Left ventricle myocardium superior (tissue), 1 donor: ENCODE measurements at regions not wholly inside any gene's neighbourhood (a gene's known extent, or its start where the extent isn't known, plus 50 kb on each side); places are given as distances from the start of the nearest gene placed in this dataset.

Experiments
- ATAC-seq: fragments of 200-7000 bp; cut with Tn5 transposase; one replicate; pipeline ENCODE4 v1.9.1; 2020; ENCODE audit warnings: mild to moderate bottlenecking, moderate library complexity
- DNase-seq: peaks from one replicate; pipeline ENCODE4 v3.0.0-alpha.2; 2020
- intact Hi-C: fragments of 100-400 bp; cut with micrococcal nuclease; formaldehyde crosslinking; loops from one replicate; pipeline ENCODE4 v1.11.0; 2022
- donor health status: DM: no; HTN: yes; CAD: no; lungs with severe emphysema.

GRCh38 chr2:118671701-118672454 is 175.6 kb downstream of the EN1 start:
- DNase-seq (no peak), ATAC-seq (no peak)
- intact Hi-C loops: no loop called here

GRCh38 chr2:118670838-118671237 is 176.6 kb downstream of the EN1 start:
- intact Hi-C loops: no loop called here
- peak; percentile 34 for ATAC-seq

DNA sequence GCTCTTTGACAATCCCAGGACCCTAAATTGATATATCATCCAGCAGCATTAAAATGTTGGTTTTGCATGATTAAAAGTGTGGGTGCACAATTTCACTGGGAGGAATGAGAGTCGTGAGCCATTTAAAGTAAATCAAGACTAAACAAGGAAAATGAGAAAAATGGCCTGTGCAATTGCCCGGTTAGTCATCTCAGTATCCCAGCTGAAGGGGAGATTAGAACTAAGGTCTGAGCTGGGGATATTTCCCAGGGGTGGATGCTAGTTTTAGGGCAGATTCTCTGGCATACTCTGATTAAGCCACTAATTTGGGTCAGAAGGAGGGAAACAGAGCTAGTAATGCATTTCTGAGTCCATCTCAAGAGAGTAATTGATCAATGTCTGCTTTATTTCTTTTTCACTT is 177.2 kb downstream of the EN1 start:
- ATAC-seq: no peak
- DNase-seq: no peak
- intact Hi-C loops: no loop called here

More at GRCh38 chr2:118670838-118671237, 176.6 kb downstream of the EN1 start:
- peak; percentile 34 for DNase-seq

DNA sequence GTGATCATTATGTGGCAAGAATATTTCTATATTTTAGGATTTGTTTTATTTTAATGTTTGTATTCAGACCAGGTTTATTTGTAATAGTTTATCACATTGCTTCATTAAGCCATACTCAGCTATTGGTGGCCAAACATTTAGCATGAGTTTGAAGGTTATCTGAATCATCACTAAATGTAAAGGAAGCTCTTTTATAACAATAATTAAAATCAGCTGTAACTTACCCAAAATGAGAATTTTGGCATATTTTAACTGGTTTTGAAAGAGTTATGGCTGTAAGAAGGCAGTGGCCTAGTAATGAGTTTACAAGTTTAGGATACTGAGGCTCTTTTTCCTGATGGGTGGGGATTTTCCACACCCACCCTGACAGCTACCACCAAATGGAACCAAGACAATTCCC is 177.8 kb downstream of the EN1 start:
- ATAC-seq: no peak
- DNase-seq: no peak
- intact Hi-C loops: no loop called here

DNA sequence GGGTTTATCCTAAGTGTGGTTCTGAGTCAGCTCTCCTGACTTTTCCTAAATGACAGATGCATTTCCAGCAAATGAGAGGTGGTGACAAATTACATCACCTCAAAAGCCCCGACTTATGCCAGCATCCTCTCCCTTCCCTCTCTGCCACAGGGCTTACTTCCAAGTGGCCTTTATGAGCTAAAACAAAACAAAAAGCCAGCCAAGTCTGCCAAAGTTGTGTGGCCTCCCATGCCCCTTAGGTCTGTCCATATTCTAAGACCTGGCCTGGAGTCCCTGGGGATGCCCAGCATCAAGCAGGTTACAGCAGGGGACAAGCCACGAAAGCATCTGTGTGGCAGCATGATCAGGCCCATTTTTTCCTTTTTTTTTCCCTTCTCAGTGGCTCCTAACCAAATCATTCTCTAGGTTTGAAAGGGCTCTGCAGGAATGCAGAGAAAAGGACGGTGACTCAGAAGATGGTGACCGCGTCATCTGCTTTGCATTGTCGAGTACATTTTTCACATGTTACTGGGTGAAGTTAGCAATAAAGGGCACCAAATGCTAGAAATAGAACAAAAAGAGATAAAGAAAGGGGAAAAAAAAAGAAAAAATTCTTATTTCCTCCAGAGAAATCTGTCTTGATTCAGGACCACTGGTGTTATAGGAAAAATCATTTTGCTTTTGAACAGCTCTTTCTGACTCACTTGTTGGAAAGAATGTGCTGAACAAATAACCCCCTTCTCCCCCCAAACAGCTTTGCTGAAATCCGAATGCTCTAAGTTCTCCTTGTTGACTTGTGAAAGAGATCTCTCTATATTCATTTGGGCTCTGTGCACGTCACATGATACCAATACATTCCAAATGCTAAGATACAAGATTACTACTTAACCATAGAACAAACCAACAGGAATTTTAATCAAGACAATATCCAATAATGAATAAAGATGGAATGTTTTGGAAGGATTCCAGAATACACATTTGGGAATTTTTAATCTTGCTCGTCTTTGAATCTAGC is 178.7 kb downstream of the EN1 start:
- no peak for ATAC-seq
- intact Hi-C loops: no loop called here
- DNase-seq: no peak

DNA sequence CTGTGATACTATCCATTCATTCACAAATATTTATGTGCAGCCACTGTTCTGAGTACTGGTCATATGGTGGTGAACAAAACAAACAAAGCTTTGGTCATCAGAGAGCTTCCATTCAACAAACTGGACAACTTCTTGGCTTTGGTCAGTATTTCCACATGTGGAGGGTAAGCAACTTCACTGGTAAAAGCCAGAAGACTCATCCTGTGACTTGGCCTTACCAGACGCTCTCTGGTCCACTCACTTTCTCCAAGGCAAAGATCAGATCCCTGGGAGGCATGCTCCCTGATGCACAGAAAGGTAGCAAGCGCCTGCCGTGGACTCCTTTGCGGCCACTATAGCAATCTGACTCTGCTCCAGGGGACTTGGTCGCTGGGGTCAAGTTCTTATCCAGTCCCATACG is 179.5 kb downstream of the EN1 start:
- no peak for ATAC-seq
- intact Hi-C loops: no loop called here
- no peak for DNase-seq

- DNase-seq (no peak), ATAC-seq (no peak)
- intact Hi-C loops: no loop called here
These were observed 180.1 kb downstream of the EN1 start for GRCh38 chr2:118667348-118667747.

GRCh38 chr2:118665784-118666529 is 181.5 kb downstream of the EN1 start:
- ATAC-seq: no peak
- intact Hi-C loops: no loop called here
- DNase-seq: no peak

- intact Hi-C loops: no loop called here
- DNase-seq (no peak), ATAC-seq (no peak)
These were observed 186.3 kb downstream of the EN1 start for GRCh38 chr2:118661179-118661578.

DNA sequence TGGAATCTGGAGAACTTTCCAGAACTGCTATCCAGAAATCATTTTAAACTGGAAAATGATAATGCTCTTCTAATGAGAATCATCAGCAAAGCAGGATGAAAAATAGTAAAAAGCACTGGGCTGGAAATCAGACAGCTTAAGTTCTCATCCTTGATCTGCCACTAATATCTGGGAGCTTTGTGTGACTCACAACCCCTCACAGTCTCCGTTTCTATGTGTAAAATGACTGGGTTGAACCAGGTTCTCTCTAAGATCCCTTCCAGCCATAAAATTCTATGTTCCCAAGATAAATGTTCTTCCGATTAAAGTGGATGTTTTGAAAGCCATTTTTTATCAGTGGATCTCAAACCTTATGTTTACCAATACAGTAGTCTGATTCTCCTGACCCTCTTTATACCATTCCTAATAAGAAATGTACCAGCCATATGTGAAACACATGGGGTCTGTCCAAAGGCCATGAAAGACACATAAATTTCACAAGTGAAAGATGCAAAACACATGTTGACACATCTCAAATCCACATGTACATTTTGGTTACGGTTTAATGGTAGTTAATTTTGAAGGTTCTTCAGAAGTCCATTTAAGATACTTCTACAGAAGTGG is 188.8 kb downstream of the EN1 start:
- DNase-seq (no peak), ATAC-seq (no peak)
- intact Hi-C loops: no loop called here

DNA sequence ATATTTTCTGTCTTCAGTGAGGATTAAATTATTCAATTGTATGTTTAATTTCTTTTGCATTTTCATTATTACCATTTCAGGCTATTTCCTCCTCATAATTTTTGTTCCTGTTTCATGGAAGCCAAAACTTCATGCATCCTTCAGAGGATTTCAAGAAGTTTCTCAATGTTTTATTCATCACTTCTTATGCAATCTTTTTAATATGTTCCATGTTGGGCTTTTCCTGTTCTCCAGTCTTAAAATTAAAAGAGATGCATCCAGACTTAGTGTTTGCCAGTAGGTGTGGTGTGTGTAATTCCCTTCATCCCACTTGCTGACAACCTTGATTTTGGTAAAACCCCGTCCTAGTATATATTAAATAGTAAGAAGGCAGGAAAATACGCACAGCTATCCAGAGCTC is 190.0 kb downstream of the EN1 start:
- ATAC-seq (no peak), DNase-seq (no peak)
- intact Hi-C loops: no loop called here

DNA sequence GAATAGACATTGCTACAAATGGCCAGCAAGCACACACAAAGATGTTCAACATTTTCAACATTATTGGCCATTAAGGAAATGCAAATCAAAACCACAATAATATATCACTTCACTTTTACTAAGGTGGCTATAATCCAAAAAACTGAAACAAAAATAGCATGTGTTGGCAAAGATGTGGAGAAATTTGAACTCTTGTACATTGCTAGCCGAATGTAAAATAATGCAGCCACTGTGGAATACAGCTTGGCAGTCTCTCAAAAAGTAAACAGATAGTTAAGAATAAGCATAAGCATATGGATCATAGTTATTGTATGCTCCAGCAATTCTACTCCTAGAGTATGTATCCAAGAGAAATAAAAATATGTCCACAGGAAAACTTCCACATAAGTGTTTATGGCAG is 192.5 kb downstream of the EN1 start:
- no peak for ATAC-seq
- intact Hi-C loops: no loop called here
- DNase-seq: no peak

GRCh38 chr2:118650327-118650726 is 197.1 kb downstream of the EN1 start:
- no peak for ATAC-seq
- intact Hi-C loops: no loop called here
- DNase-seq: no peak

DNA sequence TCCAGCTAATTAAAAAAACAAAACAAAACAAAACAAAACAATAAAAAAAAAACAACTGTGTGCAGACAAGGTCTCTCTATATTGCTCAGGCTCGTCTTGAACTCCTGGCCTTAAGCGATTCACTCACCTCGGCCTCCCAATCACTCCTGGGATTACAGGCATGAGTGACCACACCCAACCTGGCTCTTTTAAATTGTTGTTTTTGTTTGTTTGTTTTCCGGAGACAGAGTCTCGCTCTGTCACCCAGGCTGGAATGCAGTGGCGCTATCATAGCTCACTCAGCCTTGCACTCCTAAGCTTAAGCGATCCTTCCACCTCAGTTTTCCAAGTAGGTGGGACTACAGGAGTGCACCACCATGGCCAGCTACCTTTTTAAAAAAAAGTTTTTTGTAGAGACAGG is 201.6 kb downstream of the EN1 start:
- DNase-seq (no peak), ATAC-seq (no peak)
- intact Hi-C loops: no loop called here

DNA sequence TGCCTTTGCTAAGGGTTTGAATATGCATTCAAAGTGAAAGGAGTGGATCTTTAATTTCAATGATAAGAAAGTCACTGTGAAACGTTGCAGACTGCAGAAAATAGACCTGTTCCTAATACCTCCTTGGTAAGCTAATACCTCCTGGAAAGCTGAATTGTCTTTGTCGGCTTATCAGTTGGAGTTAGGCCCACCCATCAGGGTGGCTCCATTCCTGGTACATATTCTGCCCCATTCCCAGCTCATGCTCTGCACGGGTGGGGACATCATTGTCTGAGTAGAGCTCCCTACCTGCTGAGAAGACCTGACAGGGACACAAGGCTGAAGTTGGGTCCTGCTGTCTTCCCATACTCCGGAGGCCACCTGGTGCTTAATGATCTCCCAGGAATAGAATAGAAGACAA is 203.3 kb downstream of the EN1 start:
- intact Hi-C loops: no loop called here

DNA sequence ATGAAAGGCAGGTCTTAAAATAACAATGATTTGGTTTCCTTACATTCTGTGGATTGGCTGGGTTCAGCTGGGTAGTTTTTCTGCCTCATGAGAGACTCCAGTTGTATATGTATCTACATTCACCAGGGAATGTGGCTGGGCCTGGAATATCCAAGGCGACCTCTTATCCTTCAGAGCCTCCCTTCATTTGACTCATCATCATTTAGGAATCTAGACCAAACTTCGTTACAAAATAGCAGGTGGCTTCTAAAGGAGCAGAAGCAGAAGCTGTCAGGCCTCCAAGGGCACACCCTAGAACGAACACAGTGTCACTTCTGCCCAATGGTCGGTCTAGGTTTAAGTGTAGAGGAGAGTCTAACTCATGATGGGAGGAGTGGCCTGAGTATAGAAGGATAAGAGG is 204.2 kb downstream of the EN1 start:
- no peak for ATAC-seq
- no peak for DNase-seq
- intact Hi-C loops: no loop called here

More for the DNA sequence above, 203.3 kb downstream of the EN1 start:
- ATAC-seq (no peak), DNase-seq (no peak)

DNA sequence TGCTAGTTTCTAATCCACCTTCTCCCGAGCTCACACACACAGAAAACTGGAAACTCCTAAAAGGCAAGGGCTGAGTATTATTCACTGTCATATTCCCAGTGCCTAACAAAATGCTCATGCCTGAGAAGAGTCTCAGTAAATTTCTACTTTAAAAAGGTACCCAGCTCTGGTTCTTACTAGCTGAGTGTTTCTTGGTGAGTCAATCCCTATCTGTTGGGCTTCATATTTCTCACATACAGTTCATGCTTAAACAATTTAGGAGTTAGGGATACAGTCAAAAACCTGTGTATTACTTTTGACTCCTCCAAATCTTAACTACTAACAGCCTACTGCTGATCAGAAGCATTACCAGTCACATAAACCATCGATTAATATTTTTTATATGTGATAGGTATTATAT is 204.9 kb downstream of the EN1 start:
- ATAC-seq (no peak), DNase-seq (no peak)
- intact Hi-C loops: no loop called here

- no peak for ATAC-seq
- DNase-seq: no peak
- intact Hi-C loops: no loop called here
These were observed 205.7 kb downstream of the EN1 start for GRCh38 chr2:118641711-118642110.

DNA sequence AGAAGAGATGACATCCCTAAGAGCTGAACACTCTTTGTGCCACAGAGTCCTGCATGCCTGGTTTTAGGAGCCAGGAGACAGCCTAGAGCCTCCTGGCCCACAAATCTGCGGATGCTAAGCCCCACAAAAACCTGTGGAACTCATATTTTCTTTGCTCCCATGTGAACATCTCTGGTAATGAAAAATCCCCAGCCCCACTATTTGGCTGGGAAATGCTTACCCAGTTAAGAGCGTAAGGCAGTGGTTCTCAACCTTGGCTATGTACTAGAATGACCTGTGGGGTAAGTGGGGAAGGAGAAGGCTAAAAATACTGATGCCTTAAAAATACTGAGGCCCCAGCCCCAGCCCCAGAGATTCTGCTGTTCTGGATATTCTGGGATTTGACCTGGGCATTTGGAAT is 208.1 kb downstream of the EN1 start:
- no peak for ATAC-seq
- intact Hi-C loops: no loop called here
- DNase-seq: no peak
